ENCODE measurements at regions not wholly inside any gene's neighbourhood (a gene's known extent, or its start where the extent isn't known, plus 50 kb on each side); places are given as distances from the start of the nearest gene placed in this dataset.

- TF ChIP-seq CTCF (IDR thresholded peaks at IDR 0.05) (no peak), POLR2A (IDR thresholded peaks at IDR 0.05) (no peak), EP300 (IDR thresholded peaks at IDR 0.05) (no peak)
These were observed 653.5 kb upstream of the PTCHD4 start for GRCh38 chr6:48764286-48765044.
